Motor neuron (in vitro differentiated cells): ENCODE measurements at regions not wholly inside any gene's neighbourhood (a gene's known extent, or its start where the extent isn't known, plus 50 kb on each side); places are given as distances from the start of the nearest gene placed in this dataset.
A peak's percentile ranks its signal among the peaks of the same experiment; 100 is the strongest.

Source experiments
- ATAC-seq, 8 experiments: fragments of 200-7000 bp; cut with Tn5 transposase; replicated peaks in 6 of 8; 2 replicates each; pipeline ENCODE4 v1.8.0; 2021; ENCODE audit warnings: mild to moderate bottlenecking in 8 of 8, moderate library complexity in 8 of 8
- H3K27ac ChIP-seq, 2 donors: fragments of 250-450 bp; sonication (Bioruptor Pico); 2 replicates each; pipeline ENCODE4 v1.9.0; 2021; ENCODE audit warnings: antibody characterized with exemption in 2 of 2, mild to moderate bottlenecking in 2 of 2, moderate library complexity in 1 of 2
- H3K4me1 ChIP-seq, 2 donors: fragments of 250-450 bp; sonication (Bioruptor Pico); replicated peaks in 1 of 2; 2 replicates each; pipeline ENCODE4 v1.6.1; 2021; ENCODE audit warnings: antibody characterized with exemption in 2 of 2, mild to moderate bottlenecking in 2 of 2, moderate library complexity in 1 of 2
- H3K4me3 ChIP-seq, 5 donors: fragments of 250-450 bp; sonication (Bioruptor Pico); 2 replicates each; pipeline ENCODE4 v1.9.0; 2021; ENCODE audit warnings: antibody characterized with exemption in 5 of 5, mild to moderate bottlenecking in 5 of 5, moderate library complexity in 4 of 5
- WGBS, 10 experiments: fragments of 450-650 bp; shearing (Covaris generic); methylation state at CpG; one replicate each; pipeline ENCODE4 v1.0.0; 2022; 5-methylcytosine and 5-hydroxymethylcytosine counted together
- in situ Hi-C, 9 experiments: fragments of 400-800 bp; cut with MboI; loops; one replicate each; pipeline ENCODE4 v1.15.0; 2021; ENCODE audit warnings: low sequenced_read_pairs in 9 of 9, low pct_unique_long_range_greater_than_20kb in 2 of 9; ENCODE audit not compliant: unreplicated experiment in 9 of 9

GRCh38 chr3:193086681-193087080, 154.3 kb upstream of the PLAAT1 start:
- no peak overlapping the region for H3K27ac ChIP-seq
- WGBS, 10 experiments: 0 to 100% (median 63%) methylated on average over 1 to 4 of the region's 4 CpGs
- in situ Hi-C loops: no loop called here
- H3K4me3 ChIP-seq: no peak overlapping the region
- peaks cover 6 to 18% of the 10 kb centered on the region in 2 donors for H3K4me1 ChIP-seq
- ATAC-seq: no peak

GRCh38 chr3:193087336-193087735, 153.7 kb upstream of the PLAAT1 start:
- Histone ChIP-seq H3K4me1 (peaks cover 6 to 18% of the 10 kb centered on the region in 2 donors), H3K4me3 (no peak overlapping the region), H3K27ac (no peak overlapping the region)
- ATAC-seq: no peak
- in situ Hi-C loops: no loop called here
- 14 to 100% (median 74%) methylated on average over 1 to 3 of the region's 3 CpGs; no CpG with 5 or more reads in 2 of the 10 experiments for WGBS, 10 experiments

GRCh38 chr3:193095366-193095765, 145.7 kb upstream of the PLAAT1 start:
- peaks cover 14 to 15% of the 10 kb centered on the region in 2 donors for H3K4me1 ChIP-seq
- H3K4me3 ChIP-seq: no peak overlapping the region
- WGBS, 10 experiments: 7 to 71% (median 60%) methylated on average over 1 to 3 of the region's 4 CpGs; no CpG with 5 or more reads in 3 of the 10 experiments
- peak overlapping the region in 1 of 2 donors; percentile 44 for H3K27ac ChIP-seq
- ATAC-seq: peak in 5 of 8 experiments; percentile 47 to 93 (median 74)
- in situ Hi-C loops: no loop called here

GRCh38 chr3:193096076-193096475, 144.9 kb upstream of the PLAAT1 start:
- Histone ChIP-seq H3K4me3 (no peak overlapping the region), H3K27ac (no peak overlapping the region), H3K4me1 (peaks cover 13 to 15% of the 10 kb centered on the region in 2 donors)
- WGBS, 10 experiments: 0 to 100% (median 80%) methylated on average over 1 to 2 of the region's 2 CpGs; no CpG with 5 or more reads in 3 of the 10 experiments
- peak in 1 of 8 experiments; percentile 49 for ATAC-seq
- in situ Hi-C loops: no loop called here

- in situ Hi-C loops: no loop called here
- WGBS, 10 experiments: 32 to 95% (median 77%) methylated on average over 2 to 10 of the region's 10 CpGs
- Histone ChIP-seq H3K4me3 (no peak overlapping the region), H3K4me1 (peaks cover 0 to 6% of the 10 kb centered on the region in 2 donors), H3K27ac (no peak overlapping the region)
- ATAC-seq: no peak
These were observed 126.3 kb upstream of the PLAAT1 start for GRCh38 chr3:193114431-193115340.

- H3K27ac ChIP-seq: no peak overlapping the region
- H3K4me1 ChIP-seq: peaks cover 0 to 6% of the 10 kb centered on the region in 2 donors
- ATAC-seq: no peak
- H3K4me3 ChIP-seq: no peak overlapping the region
- in situ Hi-C loops: no loop called here
- WGBS, 10 experiments: 0 to 75% (median 40%) methylated on average over 1 to 2 of the region's 2 CpGs
These were observed 124.2 kb upstream of the PLAAT1 start for GRCh38 chr3:193116871-193117270.

- ATAC-seq: no peak
- Histone ChIP-seq H3K4me3 (no peak overlapping the region), H3K27ac (no peak overlapping the region), H3K4me1 (peaks cover 0 to 6% of the 10 kb centered on the region in 2 donors)
- WGBS, 10 experiments: 0 to 100% (median 86%) methylated on average over 1 of the region's 1 CpG; no CpG with 5 or more reads in 4 of the 10 experiments
- in situ Hi-C loops: no loop called here
These were observed 122.1 kb upstream of the PLAAT1 start for GRCh38 chr3:193118907-193119306.

GRCh38 chr3:193119926-193120325, 121.1 kb upstream of the PLAAT1 start:
- no peak overlapping the region for H3K4me3 ChIP-seq
- no peak for ATAC-seq
- no peak overlapping the region for H3K27ac ChIP-seq
- in situ Hi-C loops: no loop called here
- peaks cover 0 to 6% of the 10 kb centered on the region in 2 donors for H3K4me1 ChIP-seq
- WGBS, 10 experiments: 83 to 100% (median 100%) methylated on average over 1 to 3 of the region's 3 CpGs; no CpG with 5 or more reads in 7 of the 10 experiments

- H3K4me3 ChIP-seq: no peak overlapping the region
- 0 to 98% (median 78%) methylated on average over 1 to 9 of the region's 9 CpGs for WGBS, 10 experiments
- peak in 5 of 8 experiments; percentile 21 to 85 (median 41) for ATAC-seq
These were observed 116.2 kb upstream of the PLAAT1 start for GRCh38 chr3:193124861-193125260.

GRCh38 chr3:193129607-193130006, 111.4 kb upstream of the PLAAT1 start:
- in situ Hi-C loops: no loop called here
- no peak overlapping the region for H3K27ac ChIP-seq
- no peak overlapping the region for H3K4me3 ChIP-seq
- WGBS, 10 experiments: 10 to 92% (median 67%) methylated on average over 1 to 4 of the region's 4 CpGs
- ATAC-seq: no peak
- H3K4me1 ChIP-seq: peaks cover 0 to 6% of the 10 kb centered on the region in 2 donors

More at GRCh38 chr3:193124861-193125260, 116.2 kb upstream of the PLAAT1 start:
- in situ Hi-C loops: no loop called here
- Histone ChIP-seq H3K4me1 (peaks cover 0 to 6% of the 10 kb centered on the region in 2 donors), H3K27ac (no peak overlapping the region)

GRCh38 chr3:193130576-193130975, 110.4 kb upstream of the PLAAT1 start:
- no peak for ATAC-seq
- 50 to 96% (median 72%) methylated on average over 2 to 4 of the region's 4 CpGs; no CpG with 5 or more reads in 1 of the 10 experiments for WGBS, 10 experiments
- Histone ChIP-seq H3K4me1 (peaks cover 0 to 6% of the 10 kb centered on the region in 2 donors), H3K27ac (no peak overlapping the region), H3K4me3 (no peak overlapping the region)
- in situ Hi-C loops: no loop called here

GRCh38 chr3:193132241-193132640, 108.8 kb upstream of the PLAAT1 start:
- in situ Hi-C loops: no loop called here
- no peak overlapping the region for H3K27ac ChIP-seq
- ATAC-seq: no peak
- no peak overlapping the region for H3K4me3 ChIP-seq
- peaks cover 0 to 6% of the 10 kb centered on the region in 2 donors for H3K4me1 ChIP-seq
- WGBS, 10 experiments: 0 to 100% (median 79%) methylated on average over 1 to 2 of the region's 2 CpGs; no CpG with 5 or more reads in 5 of the 10 experiments

- WGBS, 10 experiments: 0 to 95% (median 76%) methylated on average over 1 to 4 of the region's 4 CpGs; no CpG with 5 or more reads in 2 of the 10 experiments
- no peak for ATAC-seq
- no peak overlapping the region for H3K27ac ChIP-seq
- H3K4me1 ChIP-seq: peaks cover 0 to 6% of the 10 kb centered on the region in 2 donors
- in situ Hi-C loops: no loop called here
- H3K4me3 ChIP-seq: no peak overlapping the region
These were observed 108.1 kb upstream of the PLAAT1 start for GRCh38 chr3:193132964-193133363.
